ENCODE measurements at regions not wholly inside any gene's neighbourhood (a gene's known extent, or its start where the extent isn't known, plus 50 kb on each side); places are given as distances from the start of the nearest gene placed in this dataset.

GRCh38 chr2:35932276-35932963, 423.2 kb upstream of the CRIM1 start:
- ATAC-seq (no peak), FAIRE-seq (no peak), DNase-seq (ENCODE audit: low read depth, low spot score) (no peak)
- no peak overlapping the region for H3K9ac ChIP-seq (ENCODE audit: control insufficient read depth, insufficient read depth, low read length)
- no peak overlapping the region for H3K4me3 ChIP-seq
- SMC1A ChIA-PET (ENCODE audit: uncharacterized antibody, unreplicated experiment), result interaction anchor here (0.6 to 1.3 kb wide), 2 partner anchors 12 to 17 kb away, joined by 3 read pairs; no protein-coding TSS in a partner anchor
- H3K36me3 ChIP-seq (ENCODE audit: control insufficient read depth in 2 of 2, insufficient read depth in 2 of 2, low read length in 1 of 2), result no peaks in the 10 kb centered on the region
- in situ Hi-C loops (cut with MboI), result no loop called here
- no peak overlapping the region for H3K27ac ChIP-seq (ENCODE audit: control insufficient read depth, insufficient read depth)
- no peaks in the 10 kb centered on the region for H3K79me2 ChIP-seq (ENCODE audit: control insufficient read depth, insufficient read depth, low read length)
- RAD21 ChIA-PET (ENCODE audit: unreplicated experiment), result no interaction called here
- no peak overlapping the region for H2AFZ ChIP-seq (ENCODE audit: control insufficient read depth, low read depth, low read length)
- CTCF ChIA-PET, result interaction anchor here (1.6 kb wide), 1 partner anchor 9 kb away, joined by 6 read pairs; no protein-coding TSS in a partner anchor
- no peaks in the 10 kb centered on the region for H3K9me3 ChIP-seq (replicated peaks; ENCODE audit: control insufficient read depth, insufficient read depth, low read length)
- intact Hi-C loops (cut with micrococcal nuclease; ENCODE audit: unreplicated experiment), result no loop called here
- H3K27me3 ChIP-seq (replicated peaks in 1 of 2; ENCODE audit: control insufficient read depth in 2 of 2, insufficient read depth in 2 of 2, low read length in 1 of 2), result no peaks in the 10 kb centered on the region; a peak in 1 of 4 replicates
- no TSS peak for BruUV-seq (replicated peaks)
- POLR2A ChIA-PET, result no interaction called here
- H3K4me2 ChIP-seq (ENCODE audit: control insufficient read depth, insufficient read depth), result no peak overlapping the region
- H4K20me1 ChIP-seq (ENCODE audit: control insufficient read depth, insufficient read depth), result no peaks in the 10 kb centered on the region
- no peaks in the 10 kb centered on the region for H3K4me1 ChIP-seq (ENCODE audit: control insufficient read depth, insufficient read depth, low read length)
- TF ChIP-seq EZH2 (IDR thresholded peaks at IDR 0.05; ENCODE audit: borderline replicate concordance, control insufficient read depth, low read depth, low read length) (no peak), MEF2B (IDR thresholded peaks at IDR 0.05; ENCODE audit: partially characterized antibody, poor library complexity, severe bottlenecking) (no peak), ZNF687 (IDR thresholded peaks at IDR 0.05) (no peak), BCL3 (IDR thresholded peaks at IDR 0.05; ENCODE audit: borderline replicate concordance, insufficient read depth, low read depth, low read length, poor library complexity, severe bottlenecking) (no peak), RB1 (IDR thresholded peaks at IDR 0.05; ENCODE audit: borderline replicate concordance) (no peak), KAT2A (conservative IDR thresholded peaks at IDR 0.05; ENCODE audit: control insufficient read depth, low read depth, low read length) (no peak)
- 28% methylated on average over 5 of the region's 5 CpGs for WGBS (ENCODE audit: insufficient coverage, insufficient replicate concordance, low lambda C conversion rate, missing lambda C conversion rate)

Measured in GM12878 (cell line).